NT2/D1 (cell line): ENCODE measurements at regions not wholly inside any gene's neighbourhood (a gene's known extent, or its start where the extent isn't known, plus 50 kb on each side); places are given as distances from the start of the nearest gene placed in this dataset.

Experiments used
- DNase-seq: peaks from one replicate; pipeline ENCODE4 v3.0.0-alpha.2; 2011; ENCODE audit warnings: low read depth, low spot score
- H3K27me3 ChIP-seq: 2 replicates; pipeline ENCODE4 v1.6.0; 2011; ENCODE audit warnings: mild to moderate bottlenecking; ENCODE audit not compliant: insufficient read length, insufficient read depth
- H3K36me3 ChIP-seq: 2 replicates; pipeline ENCODE4 v1.6.1; 2011; ENCODE audit warnings: mild to moderate bottlenecking, low read length, mixed read lengths; ENCODE audit not compliant: insufficient read depth, insufficient read length
- H3K4me1 ChIP-seq: 2 replicates; pipeline ENCODE4 v1.5.1; 2011; ENCODE audit not compliant: insufficient read depth, insufficient read length
- H3K4me3 ChIP-seq: 2 replicates; pipeline ENCODE4 v1.5.1; 2011; ENCODE audit warnings: low read depth; ENCODE audit not compliant: insufficient read length
- H3K9ac ChIP-seq: 2 replicates; pipeline ENCODE4 v1.6.0; 2011; ENCODE audit warnings: low read depth; ENCODE audit not compliant: insufficient read length
- H3K9me3 ChIP-seq: 2 replicates; pipeline ENCODE4 v1.5.1; 2011; ENCODE audit warnings: mild to moderate bottlenecking, low read length; ENCODE audit not compliant: insufficient read depth
- SUZ12 ChIP-seq: IDR thresholded peaks from 2 replicates; pipeline ENCODE4 v1.6.1; 2011; ENCODE audit not compliant: insufficient read length, insufficient read depth; ENCODE audit errors: extremely low read depth
- YY1 ChIP-seq: IDR thresholded peaks from 2 replicates; pipeline ENCODE4 v1.6.1; 2011; ENCODE audit not compliant: insufficient read length, insufficient read depth
- ZNF274 ChIP-seq: IDR thresholded peaks from 2 replicates; pipeline ENCODE4 v1.6.1; 2011; ENCODE audit warnings: mild to moderate bottlenecking, low read depth, low read length

DNA sequence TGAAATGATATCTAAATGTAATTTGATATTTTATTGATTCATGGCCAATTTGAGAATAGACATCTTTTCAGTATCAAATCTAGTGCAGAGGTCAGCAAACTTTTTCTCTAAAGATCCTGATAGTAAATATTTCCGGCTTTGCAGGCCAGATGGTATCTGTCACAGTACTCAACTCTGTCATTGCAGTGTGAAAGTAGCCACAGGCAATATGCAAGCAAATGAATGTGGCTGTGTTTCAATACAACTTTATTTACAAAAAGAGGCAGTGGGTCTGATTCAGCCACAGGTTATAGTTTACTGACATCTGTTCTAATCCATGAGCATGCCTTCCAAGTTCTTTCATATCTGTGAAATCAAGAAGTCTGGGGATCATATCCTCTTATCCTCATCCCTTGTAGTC lies 221.2 kb downstream of the PRDM2 start:
- no peak overlapping the region for H3K9ac ChIP-seq
- no peaks in the 10 kb centered on the region for H3K27me3 ChIP-seq
- TF ChIP-seq ZNF274: no peak
- no peak for TF ChIP-seq YY1
- TF ChIP-seq SUZ12: no peak
- DNase-seq: no peak
- H3K4me3 ChIP-seq: no peak overlapping the region
- no peaks in the 10 kb centered on the region for H3K4me1 ChIP-seq
- no peaks in the 10 kb centered on the region for H3K36me3 ChIP-seq
- peaks cover 21% of the 10 kb centered on the region for H3K9me3 ChIP-seq

DNA sequence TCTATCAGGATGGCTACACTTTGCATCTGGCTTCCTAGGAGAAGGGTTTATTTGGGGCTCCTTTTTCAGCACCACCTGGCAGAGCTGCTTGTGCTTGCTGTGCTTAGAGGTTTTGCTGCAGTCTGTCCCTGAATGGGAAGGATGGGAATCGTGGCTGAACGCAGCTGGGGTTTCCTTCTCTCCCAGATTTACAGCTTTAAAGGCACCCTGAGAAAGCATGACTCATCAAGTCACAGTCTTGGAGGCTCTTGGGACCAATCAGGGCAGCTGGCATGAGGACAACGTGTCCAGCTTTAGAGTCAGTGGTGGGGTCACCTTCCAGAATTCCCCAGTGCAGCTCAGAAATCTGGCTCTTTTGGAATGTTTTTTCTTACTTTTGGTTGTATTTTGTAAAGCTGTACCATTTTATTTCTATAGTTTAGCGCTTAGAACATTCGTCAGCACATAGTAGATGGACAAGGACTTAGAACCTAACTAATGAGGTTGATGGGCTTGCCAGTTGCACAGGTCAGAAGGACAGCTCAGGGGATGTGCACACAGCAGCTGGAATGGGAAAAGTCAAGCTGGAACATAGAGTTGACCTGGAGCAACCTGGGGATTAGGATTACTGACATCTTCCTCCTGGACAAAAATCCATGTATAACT lies 222.6 kb downstream of the PRDM2 start:
- Histone ChIP-seq H3K9ac (no peak overlapping the region), H3K4me3 (no peak overlapping the region), H3K4me1 (no peaks in the 10 kb centered on the region), H3K36me3 (no peaks in the 10 kb centered on the region), H3K9me3 (peaks cover 21% of the 10 kb centered on the region), H3K27me3 (no peaks in the 10 kb centered on the region)
- no peak for DNase-seq
- TF ChIP-seq ZNF274 (no peak), YY1 (no peak)

DNA sequence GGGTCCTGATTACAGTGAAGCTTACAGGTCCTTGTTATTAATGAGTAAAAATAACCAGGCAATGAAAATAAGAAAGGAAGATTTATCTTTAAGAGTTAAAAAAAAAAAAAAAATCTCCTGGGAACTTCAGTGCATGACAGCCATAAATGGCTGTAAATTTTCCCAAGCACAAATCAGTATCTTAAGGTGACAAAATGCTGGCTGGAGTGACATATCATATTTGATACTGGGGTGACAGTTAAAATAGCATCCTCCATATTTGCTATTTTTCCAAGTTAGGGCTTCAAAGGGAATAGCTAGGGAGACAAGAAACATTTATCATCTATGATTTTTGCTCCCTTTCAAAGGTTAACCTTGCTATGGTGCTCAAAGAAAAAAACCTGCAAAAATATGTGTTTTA lies 226.6 kb downstream of the PRDM2 start:
- no peaks in the 10 kb centered on the region for H3K27me3 ChIP-seq
- H3K36me3 ChIP-seq: no peaks in the 10 kb centered on the region
- H3K4me3 ChIP-seq: no peak overlapping the region
- TF ChIP-seq YY1 (no peak), SUZ12 (no peak), ZNF274 (no peak)
- no peak overlapping the region for H3K9ac ChIP-seq
- no peaks in the 10 kb centered on the region for H3K4me1 ChIP-seq
- no peak for DNase-seq
- no peaks in the 10 kb centered on the region for H3K9me3 ChIP-seq

DNA sequence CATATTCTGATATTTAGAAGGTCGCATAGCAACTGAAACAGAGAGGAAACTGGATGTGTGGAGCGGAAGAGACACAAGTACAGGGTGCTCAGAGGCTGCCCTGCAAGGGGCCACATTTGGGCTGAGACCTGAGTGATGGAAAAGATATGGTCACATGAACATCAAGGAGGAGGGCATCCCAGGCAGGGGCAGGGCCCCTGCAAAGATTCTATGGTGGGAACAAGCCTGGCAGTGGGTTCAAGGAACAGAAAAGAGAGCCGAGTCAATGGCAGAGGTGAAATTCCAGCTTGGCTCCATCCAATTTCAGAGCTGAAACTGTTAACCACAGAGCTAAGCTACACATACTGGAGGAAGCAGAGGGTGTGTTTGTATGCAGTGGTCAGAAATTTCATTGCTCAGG lies 227.7 kb downstream of the PRDM2 start:
- Histone ChIP-seq H3K4me3 (no peak overlapping the region), H3K36me3 (no peaks in the 10 kb centered on the region), H3K9me3 (no peaks in the 10 kb centered on the region), H3K27me3 (no peaks in the 10 kb centered on the region), H3K9ac (no peak overlapping the region), H3K4me1 (no peaks in the 10 kb centered on the region)
- DNase-seq: no peak
- TF ChIP-seq YY1 (no peak), SUZ12 (no peak), ZNF274 (no peak)

DNA sequence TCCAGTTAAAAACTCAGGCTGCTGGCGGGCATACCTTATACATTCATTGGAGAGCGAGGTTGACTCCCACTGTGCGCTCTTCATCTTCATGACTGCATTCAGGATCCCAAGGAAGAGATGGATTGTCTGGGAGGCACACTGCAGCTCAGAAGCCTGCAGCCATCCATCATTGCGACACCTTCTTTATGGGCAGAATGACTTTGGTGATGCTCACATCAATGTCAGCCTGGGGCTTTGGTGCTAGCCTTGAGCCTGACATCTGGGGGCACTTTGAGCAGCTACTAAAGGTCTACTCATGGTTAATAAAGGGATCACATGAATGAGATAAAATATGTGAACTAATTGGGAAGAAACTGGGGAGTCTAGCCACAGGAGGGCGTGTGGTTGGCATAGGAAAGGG lies 229.3 kb downstream of the PRDM2 start:
- Histone ChIP-seq H3K4me3 (no peak overlapping the region), H3K4me1 (no peaks in the 10 kb centered on the region), H3K36me3 (no peaks in the 10 kb centered on the region), H3K9me3 (no peaks in the 10 kb centered on the region), H3K9ac (no peak overlapping the region), H3K27me3 (no peaks in the 10 kb centered on the region)
- TF ChIP-seq YY1 (no peak), SUZ12 (no peak)
- no peak for DNase-seq

DNA sequence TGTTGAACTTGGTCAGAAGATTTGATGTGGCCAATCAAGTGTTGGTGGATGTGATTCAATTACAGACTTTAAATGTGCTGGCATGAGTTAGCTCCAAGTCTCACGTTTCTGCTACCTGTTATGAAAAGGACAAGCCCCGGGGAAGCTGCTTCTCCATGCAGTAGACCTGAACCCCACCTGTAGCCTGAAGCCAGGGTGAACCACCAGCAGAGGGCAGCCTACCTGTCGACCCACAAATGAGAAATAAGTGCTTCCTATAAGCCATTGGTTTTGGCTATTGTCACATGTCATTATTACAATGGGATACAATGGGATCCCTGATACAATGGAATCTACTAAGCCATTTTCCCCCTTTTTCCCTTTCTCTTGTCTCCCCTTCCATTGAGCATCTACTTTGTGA lies 230.2 kb downstream of the PRDM2 start:
- H3K4me1 ChIP-seq: no peaks in the 10 kb centered on the region
- no peaks in the 10 kb centered on the region for H3K27me3 ChIP-seq
- no peak overlapping the region for H3K4me3 ChIP-seq
- H3K36me3 ChIP-seq: no peaks in the 10 kb centered on the region
- TF ChIP-seq ZNF274: no peak
- TF ChIP-seq YY1: no peak
- no peak for TF ChIP-seq SUZ12
- no peak for DNase-seq
- no peaks in the 10 kb centered on the region for H3K9me3 ChIP-seq
- H3K9ac ChIP-seq: no peak overlapping the region

DNA sequence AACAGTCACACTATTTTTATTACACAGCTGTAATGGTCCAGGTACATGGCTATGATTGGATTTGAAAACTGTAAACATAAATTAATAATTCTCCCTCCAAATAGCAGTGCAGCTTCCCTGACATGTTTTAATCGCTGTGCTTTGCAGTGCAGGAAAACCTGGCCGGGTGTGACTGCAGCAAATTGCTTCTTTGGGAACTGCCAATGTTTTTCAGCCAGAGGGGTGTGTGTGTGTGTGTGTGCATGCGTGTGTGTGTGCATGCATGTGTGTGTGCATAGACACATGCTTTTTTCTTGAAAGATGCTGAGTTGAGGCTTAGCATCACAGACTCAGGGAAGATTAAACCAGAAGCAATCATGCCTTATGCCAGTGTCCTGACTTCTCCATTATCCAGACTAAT lies 231.2 kb downstream of the PRDM2 start:
- no peak overlapping the region for H3K4me3 ChIP-seq

More for the DNA sequence above, 231.2 kb downstream of the PRDM2 start:
- Histone ChIP-seq H3K4me1 (no peaks in the 10 kb centered on the region), H3K9me3 (no peaks in the 10 kb centered on the region), H3K36me3 (no peaks in the 10 kb centered on the region), H3K27me3 (no peaks in the 10 kb centered on the region), H3K9ac (no peak overlapping the region)
- TF ChIP-seq ZNF274 (no peak), SUZ12 (no peak), YY1 (no peak)
- DNase-seq: no peak
